Endothelial cell of umbilical vein (primary cell): ENCODE measurements at regions not wholly inside any gene's neighbourhood (a gene's known extent, or its start where the extent isn't known, plus 50 kb on each side); places are given as distances from the start of the nearest gene placed in this dataset.

Source experiments
- BruUV-seq: library from RNA; stranded (reverse); fragments of 400-500 nt; replicated peaks from 2 replicates; lab custom pipeline; 2021; lab: Mats Ljungman, UMichigan
- CTCF ChIA-PET: fragments of 300-600, 350-600 bp; sonication (Branson Sonifier 250); formaldehyde crosslinking; loops from one replicate; lab custom pipeline; 2021; ENCODE audit warnings: antibody characterized with exemption, inconsistent platforms; lab: Charles Lee
- POLR2A ChIA-PET: fragments of 300-600, 350-600 bp; sonication (Branson Sonifier 250); formaldehyde crosslinking; loops from one replicate; lab custom pipeline; 2021; ENCODE audit warnings: antibody characterized with exemption, inconsistent platforms; lab: Charles Lee
- DNase-seq: peaks from one replicate; pipeline ENCODE4 v3.0.0-alpha.2; 2011; ENCODE audit warnings: low read depth, low spot score
- FAIRE-seq: peaks from 2 replicates; lab custom pipeline; 2011; peaks lifted over from hg19 to GRCh38; lab: Jason Lieb, UNC
- H2AFZ ChIP-seq: 2 replicates; pipeline ENCODE4 v1.6.0; 2012; ENCODE audit warnings: low read depth, low read length, control low read depth, inconsistent platforms
- H3K27ac ChIP-seq: 2 replicates; pipeline ENCODE4 v1.5.1; 2011; ENCODE audit warnings: low read depth, mild to moderate bottlenecking, control low read depth, low read length, moderate library complexity; ENCODE audit not compliant: insufficient read depth
- H3K27me3 ChIP-seq, 2 experiments: 2 replicates each; pipeline versions ENCODE4 v1.6.0 to v1.6.1; 2011; ENCODE audit warnings: low read length in 2 of 2, mixed read lengths in 1 of 2; ENCODE audit not compliant: control insufficient read depth in 2 of 2, insufficient read depth in 2 of 2
- H3K36me3 ChIP-seq, 2 experiments: 2 replicates in 1 of 2; 3 replicates in 1 of 2; pipeline ENCODE4 v1.5.1; 2011; ENCODE audit warnings: low read length in 2 of 2, mild to moderate bottlenecking in 1 of 2, moderate library complexity in 1 of 2; ENCODE audit not compliant: control insufficient read depth in 2 of 2, insufficient read depth in 2 of 2; ENCODE audit errors: extremely low read depth in 1 of 2
- H3K4me1 ChIP-seq: 3 replicates; pipeline ENCODE4 v1.5.1; 2011; ENCODE audit warnings: mild to moderate bottlenecking, low read length; ENCODE audit not compliant: control insufficient read depth, insufficient read depth; ENCODE audit errors: extremely low read depth
- H3K4me2 ChIP-seq: 2 replicates; pipeline ENCODE4 v1.6.1; 2011; ENCODE audit warnings: low read length, control low read depth, mixed read lengths; ENCODE audit not compliant: insufficient read depth
- H3K4me3 ChIP-seq, 3 experiments: fragments of 200-600 bp in 1 of 3; sonication (generic), shearing (Covaris generic) in 1 of 3; replicated peaks in 1 of 3; 2 replicates each; pipeline ENCODE4 v1.5.1; 2011 to 2016; ENCODE audit warnings: control low read depth in 3 of 3, low read length in 3 of 3, mild to moderate bottlenecking in 2 of 3, inconsistent platforms in 1 of 3, low read depth in 1 of 3, moderate library complexity in 1 of 3; ENCODE audit not compliant: insufficient read depth in 1 of 3
- H3K79me2 ChIP-seq: 2 replicates; pipeline ENCODE4 v1.6.0; 2012; ENCODE audit warnings: low read length, inconsistent platforms; ENCODE audit not compliant: control insufficient read depth, insufficient read depth
- H3K9ac ChIP-seq: replicated peaks from 2 replicates; pipeline ENCODE3; 2011; ENCODE audit warnings: low read length, control low read depth; ENCODE audit not compliant: insufficient read depth; ENCODE audit errors: extremely low read depth
- H3K9me1 ChIP-seq: replicated peaks from 3 replicates; pipeline ENCODE4 v1.6.0; 2011; ENCODE audit warnings: mild to moderate bottlenecking, low read length; ENCODE audit not compliant: control insufficient read depth, insufficient read depth; ENCODE audit errors: extremely low read depth
- H3K9me3 ChIP-seq: replicated peaks from 2 replicates; pipeline ENCODE4 v1.5.1; 2012; ENCODE audit warnings: low read length, inconsistent platforms; ENCODE audit not compliant: control insufficient read depth, insufficient read depth
- H4K20me1 ChIP-seq: replicated peaks from 2 replicates; pipeline ENCODE3; 2011; ENCODE audit warnings: mild to moderate bottlenecking, low read length; ENCODE audit not compliant: control insufficient read depth, insufficient read depth; ENCODE audit errors: extremely low read depth
- CTCF ChIP-seq, 2 donors: IDR thresholded peaks; 1 replicate in 1 of 2; 2 replicates in 1 of 2; pipeline ENCODE4 v1.5.1; 2011; ENCODE audit warnings: low read length in 2 of 2, mild to moderate bottlenecking in 2 of 2, moderate library complexity in 2 of 2, control low read depth in 1 of 2, inconsistent platforms in 1 of 2, low read depth in 1 of 2; ENCODE audit not compliant: insufficient read depth in 1 of 2; ENCODE audit errors: extremely low read depth in 1 of 2
- EZH2 ChIP-seq: IDR thresholded peaks from 2 replicates; pipeline ENCODE4 v1.6.1; 2012; ENCODE audit warnings: borderline replicate concordance, low read depth, mild to moderate bottlenecking, moderate library complexity, low read length, inconsistent platforms; ENCODE audit not compliant: severe bottlenecking
- GATA2 ChIP-seq: IDR thresholded peaks from 2 replicates; pipeline ENCODE4 v1.7.0; 2011; ENCODE audit warnings: low read depth, mild to moderate bottlenecking, moderate library complexity, mixed read lengths, low read length; ENCODE audit not compliant: insufficient read length, insufficient read depth
- JUN ChIP-seq: IDR thresholded peaks from 2 replicates; pipeline ENCODE4 v1.6.1; 2011; ENCODE audit warnings: borderline replicate concordance, low read depth; ENCODE audit not compliant: insufficient read length, insufficient read depth
- MAX ChIP-seq: IDR thresholded peaks from 2 replicates; pipeline ENCODE4 v1.6.1; 2011; ENCODE audit not compliant: insufficient read depth, insufficient read length
- dilution Hi-C: fragments of 300-500 bp; cut with MboI; formaldehyde crosslinking; loops from one replicate; pipeline ENCODE4 v1.15.0; 2019; ENCODE audit warnings: low sequenced_read_pairs; ENCODE audit not compliant: extremely low pct_ligation_motif_present
- intact Hi-C: fragments of 100-400 bp; cut with micrococcal nuclease; formaldehyde crosslinking; loops from one replicate; pipeline ENCODE4 v1.10.0; 2022

GRCh38 chr3:137669519-137670060, 94.5 kb upstream of the SOX14 start:
- TF ChIP-seq GATA2, result no peak
- FAIRE-seq, result no peak
- BruUV-seq, result no TSS peak
- CTCF ChIA-PET, result no interaction called here
- Histone ChIP-seq H2AFZ (no peak overlapping the region), H3K27ac (no peak overlapping the region), H3K27me3 (no peaks in the 10 kb centered on the region), H3K4me2 (no peak overlapping the region), H4K20me1 (no peaks in the 10 kb centered on the region), H3K4me3 (no peak overlapping the region), H3K9ac (no peak overlapping the region), H3K4me1 (no peaks in the 10 kb centered on the region), H3K36me3 (no peaks in the 10 kb centered on the region), H3K79me2 (no peaks in the 10 kb centered on the region), H3K9me1 (no peaks in the 10 kb centered on the region), H3K9me3 (no peaks in the 10 kb centered on the region)
- intact Hi-C loops (no loop called here), dilution Hi-C loops (no loop called here)
- POLR2A ChIA-PET, result no interaction called here
- no peak for DNase-seq

- Histone ChIP-seq H3K9me3 (no peaks in the 10 kb centered on the region), H3K4me1 (no peaks in the 10 kb centered on the region), H3K4me3 (no peak overlapping the region), H3K9ac (no peak overlapping the region), H3K27ac (no peak overlapping the region), H3K9me1 (no peaks in the 10 kb centered on the region), H3K36me3 (no peaks in the 10 kb centered on the region), H2AFZ (no peak overlapping the region), H3K79me2 (no peaks in the 10 kb centered on the region), H3K4me2 (no peak overlapping the region), H3K27me3 (no peaks in the 10 kb centered on the region), H4K20me1 (no peaks in the 10 kb centered on the region)
- dilution Hi-C loops (no loop called here), intact Hi-C loops (no loop called here)
- BruUV-seq, result no TSS peak
- CTCF ChIA-PET, result no interaction called here
- POLR2A ChIA-PET, result no interaction called here
- DNase-seq (no peak), FAIRE-seq (no peak)
- no peak for TF ChIP-seq EZH2
- no peak for TF ChIP-seq GATA2
- TF ChIP-seq MAX, result no peak
- no peak for TF ChIP-seq JUN
- no peak for TF ChIP-seq CTCF (IDR thresholded peaks at IDR 0.05; ENCODE audit: extremely low read depth in 1 of 2, insufficient read depth in 1 of 2, low read depth in 1 of 2, low read length in 2 of 2)
These were observed 76.8 kb upstream of the SOX14 start for GRCh38 chr3:137687181-137687879.
